WTC11 (cell line): ENCODE measurements at regions not wholly inside any gene's neighbourhood (a gene's known extent, or its start where the extent isn't known, plus 50 kb on each side); places are given as distances from the start of the nearest gene placed in this dataset.

Experiments used
- ATAC-seq: fragments of 200-7000 bp; cut with Tn5 transposase; 2 replicates; pipeline ENCODE4 v1.10.0; 2021; ENCODE audit warnings: mild to moderate bottlenecking, moderate library complexity
- CTCF ChIA-PET: fragments of 300-600 bp; sonication (Branson Sonifier 250); formaldehyde crosslinking; loops from one replicate; lab custom pipeline; 2021; ENCODE audit warnings: antibody characterized with exemption; lab: Charles Lee
- POLR2A ChIA-PET: fragments of 350-600 bp; sonication (Branson Sonifier 250); formaldehyde crosslinking; loops from one replicate; lab custom pipeline; 2021; ENCODE audit warnings: antibody characterized with exemption; lab: Charles Lee
- DNase-seq: peaks from one replicate; pipeline ENCODE4 v3.0.0; 2021; ENCODE audit warnings: low spot score
- H3K27ac Mint-ChIP-seq: 2 replicates; pipeline ENCODE4 v1.8.0; 2021; ENCODE audit warnings: mixed read lengths
- H3K27me3 Mint-ChIP-seq: 2 replicates; pipeline ENCODE4 v1.8.0; 2021; ENCODE audit warnings: low read depth, mild to moderate bottlenecking, moderate library complexity, mixed read lengths
- H3K36me3 Mint-ChIP-seq: 2 replicates; pipeline ENCODE4 v1.8.0; 2021; ENCODE audit warnings: mixed read lengths
- H3K4me1 Mint-ChIP-seq: 2 replicates; pipeline ENCODE4 v1.8.0; 2022; ENCODE audit warnings: mixed read lengths
- H3K4me3 Mint-ChIP-seq: 2 replicates; pipeline ENCODE4 v1.8.0; 2021; ENCODE audit warnings: mild to moderate bottlenecking, moderate library complexity, mixed read lengths
- H3K9me3 Mint-ChIP-seq: 2 replicates; pipeline ENCODE4 v1.8.0; 2021; ENCODE audit warnings: mixed read lengths
- CREB1 ChIP-seq: sonication (generic); formaldehyde crosslinking; IDR thresholded peaks from 2 replicates; pipeline ENCODE4 v1.8.0; 2023; ENCODE audit warnings: mild to moderate bottlenecking, missing genetic modification reagents
- ELF4 ChIP-seq: sonication (generic); formaldehyde crosslinking; IDR thresholded peaks from 2 replicates; pipeline ENCODE4 v1.8.1; 2022; ENCODE audit warnings: low read depth, mild to moderate bottlenecking, moderate library complexity, missing genetic modification reagents
- FOXP1 ChIP-seq: sonication (generic); formaldehyde crosslinking; IDR thresholded peaks from 2 replicates; pipeline ENCODE4 v1.8.0; 2022; ENCODE audit warnings: missing genetic modification reagents, mild to moderate bottlenecking, moderate library complexity, borderline replicate concordance
- HMGA2 ChIP-seq: fragments of 250-450 bp; sonication (Bioruptor Pico); IDR thresholded peaks from 2 replicates; pipeline ENCODE4 v1.4.0; 2021; ENCODE audit warnings: mild to moderate bottlenecking, moderate library complexity
- IRF2 ChIP-seq: sonication (generic); formaldehyde crosslinking; IDR thresholded peaks from 2 replicates; pipeline ENCODE4 v1.8.0; 2022; ENCODE audit warnings: low read depth, missing genetic modification reagents, borderline replicate concordance
- STAT6 ChIP-seq: sonication (generic); formaldehyde crosslinking; conservative IDR thresholded peaks from 2 replicates; pipeline ENCODE4 v1.8.1; 2023; ENCODE audit warnings: mild to moderate bottlenecking, low read depth, missing genetic modification reagents, moderate library complexity
- TCF7 ChIP-seq: sonication (generic); formaldehyde crosslinking; IDR thresholded peaks from 2 replicates; pipeline ENCODE4 v1.8.0; 2022; ENCODE audit warnings: mild to moderate bottlenecking, low read depth, missing genetic modification reagents, moderate library complexity
- ZNF416 ChIP-seq: fragments of 250-450 bp; sonication (Bioruptor Pico); IDR thresholded peaks from 2 replicates; pipeline ENCODE4 v1.9.0; 2021; ENCODE audit warnings: mild to moderate bottlenecking, inconsistent platforms
- TF ChIP-seq, protein P1 (sequence below): fragments of 250-450 bp; sonication (Bioruptor Pico); IDR thresholded peaks from 2 replicates; pipeline ENCODE4 v1.8.0; 2021; ENCODE audit warnings: mild to moderate bottlenecking
- TF ChIP-seq, protein P2 (sequence below): sonication (generic); formaldehyde crosslinking; conservative IDR thresholded peaks from 2 replicates; pipeline ENCODE4 v1.8.1; 2022; ENCODE audit warnings: mild to moderate bottlenecking, missing genetic modification reagents
- TF ChIP-seq, protein P3 (sequence below): sonication (generic); formaldehyde crosslinking; IDR thresholded peaks from 2 replicates; pipeline ENCODE4 v1.8.0; 2022; ENCODE audit warnings: mild to moderate bottlenecking, missing genetic modification reagents
- TF ChIP-seq, protein P4 (sequence below): sonication (generic); formaldehyde crosslinking; IDR thresholded peaks from 2 replicates; pipeline ENCODE4 v1.8.0; 2022; ENCODE audit warnings: mild to moderate bottlenecking, missing genetic modification reagents
- TF ChIP-seq, protein P5 (sequence below): sonication (generic); formaldehyde crosslinking; IDR thresholded peaks from 2 replicates; pipeline ENCODE4 v1.8.1; 2022; ENCODE audit warnings: mild to moderate bottlenecking, moderate library complexity, missing genetic modification reagents
- TF ChIP-seq, protein P6 (sequence below): fragments of 250-450 bp; sonication (Bioruptor Pico); IDR thresholded peaks from 2 replicates; pipeline ENCODE4 v1.9.0; 2021; ENCODE audit warnings: mild to moderate bottlenecking
- TF ChIP-seq, protein P7 (sequence below): sonication (generic); formaldehyde crosslinking; IDR thresholded peaks from 2 replicates; pipeline ENCODE4 v1.8.0; 2023; ENCODE audit warnings: mild to moderate bottlenecking, missing genetic modification reagents
- TF ChIP-seq, protein P8 (sequence below): sonication (generic); formaldehyde crosslinking; IDR thresholded peaks from 2 replicates; pipeline ENCODE4 v1.8.1; 2022; ENCODE audit warnings: missing genetic modification reagents, borderline replicate concordance
- TF ChIP-seq, protein P9 (sequence below): sonication (generic); formaldehyde crosslinking; IDR thresholded peaks from 2 replicates; pipeline ENCODE4 v1.8.1; 2022; ENCODE audit warnings: mild to moderate bottlenecking, missing genetic modification reagents, moderate library complexity, borderline replicate concordance

DNA sequence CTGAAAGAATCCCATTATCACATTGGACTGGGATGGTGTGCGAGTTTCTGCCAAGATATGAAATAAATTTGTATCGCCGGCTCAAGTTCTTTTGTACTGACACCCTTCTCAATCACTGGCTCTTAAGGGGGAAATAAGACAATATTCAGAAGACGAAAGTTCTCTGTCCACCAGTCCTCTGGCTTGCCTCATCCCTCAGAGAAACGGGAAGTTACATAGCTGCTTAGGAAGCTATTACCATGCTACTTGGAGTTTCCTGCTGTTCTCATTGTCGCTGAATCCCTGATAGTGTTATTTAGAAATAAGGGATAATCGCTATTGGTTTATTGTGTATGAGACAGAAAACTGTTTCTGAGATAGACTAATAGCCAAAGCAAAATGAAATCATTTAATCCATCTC, 205.0 kb upstream of the ZNF521 start:
- CTCF ChIA-PET = no interaction called here
- POLR2A ChIA-PET = no interaction called here
- ATAC-seq (no peak), DNase-seq (no peak)
- Mint-ChIP-seq H3K27me3 (no peaks in the 10 kb centered on the region), H3K9me3 (no peaks in the 10 kb centered on the region), H3K27ac (no peak overlapping the region), H3K4me3 (no peak overlapping the region), H3K36me3 (no peaks in the 10 kb centered on the region), H3K4me1 (no peaks in the 10 kb centered on the region)
- TF ChIP-seq, protein P1, sequence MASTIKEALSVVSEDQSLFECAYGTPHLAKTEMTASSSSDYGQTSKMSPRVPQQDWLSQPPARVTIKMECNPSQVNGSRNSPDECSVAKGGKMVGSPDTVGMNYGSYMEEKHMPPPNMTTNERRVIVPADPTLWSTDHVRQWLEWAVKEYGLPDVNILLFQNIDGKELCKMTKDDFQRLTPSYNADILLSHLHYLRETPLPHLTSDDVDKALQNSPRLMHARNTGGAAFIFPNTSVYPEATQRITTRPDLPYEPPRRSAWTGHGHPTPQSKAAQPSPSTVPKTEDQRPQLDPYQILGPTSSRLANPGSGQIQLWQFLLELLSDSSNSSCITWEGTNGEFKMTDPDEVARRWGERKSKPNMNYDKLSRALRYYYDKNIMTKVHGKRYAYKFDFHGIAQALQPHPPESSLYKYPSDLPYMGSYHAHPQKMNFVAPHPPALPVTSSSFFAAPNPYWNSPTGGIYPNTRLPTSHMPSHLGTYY (CRISPR knock-in tag) = no peak
- TF ChIP-seq, protein P2, sequence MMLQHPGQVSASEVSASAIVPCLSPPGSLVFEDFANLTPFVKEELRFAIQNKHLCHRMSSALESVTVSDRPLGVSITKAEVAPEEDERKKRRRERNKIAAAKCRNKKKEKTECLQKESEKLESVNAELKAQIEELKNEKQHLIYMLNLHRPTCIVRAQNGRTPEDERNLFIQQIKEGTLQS (CRISPR knock-in tag) = no peak

DNA sequence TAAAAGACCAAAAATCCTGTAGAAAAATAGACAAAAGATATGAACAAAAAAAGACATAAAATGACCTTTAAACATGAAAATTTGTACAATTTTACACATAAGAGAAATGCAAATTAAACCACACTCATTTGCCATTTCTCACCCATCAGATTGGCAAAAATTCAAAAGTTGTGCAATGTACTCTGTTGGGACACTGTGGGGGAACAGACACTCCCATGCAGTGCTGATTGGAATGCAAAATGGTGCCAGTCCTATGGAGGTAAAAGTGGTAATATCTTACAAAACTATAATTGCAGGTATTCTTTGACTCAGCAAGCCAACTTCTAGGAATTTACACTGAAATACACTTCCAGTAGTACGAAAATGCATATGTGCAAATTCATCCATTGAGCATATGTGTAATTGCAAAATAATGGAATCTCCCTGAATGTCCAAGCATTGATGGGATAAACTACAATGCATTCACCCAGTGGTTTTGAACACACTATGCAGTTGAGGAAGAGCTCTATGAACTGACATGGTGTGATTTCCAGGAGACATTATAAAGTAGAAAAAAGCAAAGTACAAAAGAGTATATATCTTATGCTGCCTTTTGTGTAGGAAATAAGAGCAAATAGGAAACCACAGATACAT, 201.8 kb upstream of the ZNF521 start:
- no peaks in the 10 kb centered on the region for H3K9me3 Mint-ChIP-seq
- no peaks in the 10 kb centered on the region for H3K27me3 Mint-ChIP-seq
- no peak for DNase-seq
- CTCF ChIA-PET = no interaction called here
- H3K36me3 Mint-ChIP-seq = no peaks in the 10 kb centered on the region
- no peak overlapping the region for H3K4me3 Mint-ChIP-seq
- POLR2A ChIA-PET = no interaction called here
- H3K27ac Mint-ChIP-seq = no peak overlapping the region
- TF ChIP-seq, protein P3, sequence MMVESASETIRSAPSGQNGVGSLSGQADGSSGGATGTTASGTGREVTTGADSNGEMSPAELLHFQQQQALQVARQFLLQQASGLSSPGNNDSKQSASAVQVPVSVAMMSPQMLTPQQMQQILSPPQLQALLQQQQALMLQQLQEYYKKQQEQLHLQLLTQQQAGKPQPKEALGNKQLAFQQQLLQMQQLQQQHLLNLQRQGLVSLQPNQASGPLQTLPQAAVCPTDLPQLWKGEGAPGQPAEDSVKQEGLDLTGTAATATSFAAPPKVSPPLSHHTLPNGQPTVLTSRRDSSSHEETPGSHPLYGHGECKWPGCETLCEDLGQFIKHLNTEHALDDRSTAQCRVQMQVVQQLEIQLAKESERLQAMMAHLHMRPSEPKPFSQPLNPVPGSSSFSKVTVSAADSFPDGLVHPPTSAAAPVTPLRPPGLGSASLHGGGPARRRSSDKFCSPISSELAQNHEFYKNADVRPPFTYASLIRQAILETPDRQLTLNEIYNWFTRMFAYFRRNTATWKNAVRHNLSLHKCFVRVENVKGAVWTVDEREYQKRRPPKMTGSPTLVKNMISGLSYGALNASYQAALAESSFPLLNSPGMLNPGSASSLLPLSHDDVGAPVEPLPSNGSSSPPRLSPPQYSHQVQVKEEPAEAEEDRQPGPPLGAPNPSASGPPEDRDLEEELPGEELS (CRISPR knock-in tag) = no peak
- TF ChIP-seq TCF7 (CRISPR knock-in tag) (no peak), FOXP1 (no peak), HMGA2 (CRISPR knock-in tag) (no peak), ZNF416 (CRISPR knock-in tag) (no peak), ELF4 (CRISPR knock-in tag) (no peak), IRF2 (CRISPR knock-in tag) (no peak), STAT6 (CRISPR knock-in tag) (no peak), CREB1 (no peak)
- TF ChIP-seq, protein P4, sequence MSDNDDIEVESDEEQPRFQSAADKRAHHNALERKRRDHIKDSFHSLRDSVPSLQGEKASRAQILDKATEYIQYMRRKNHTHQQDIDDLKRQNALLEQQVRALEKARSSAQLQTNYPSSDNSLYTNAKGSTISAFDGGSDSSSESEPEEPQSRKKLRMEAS (CRISPR knock-in tag) = no peak
- TF ChIP-seq, protein P5, sequence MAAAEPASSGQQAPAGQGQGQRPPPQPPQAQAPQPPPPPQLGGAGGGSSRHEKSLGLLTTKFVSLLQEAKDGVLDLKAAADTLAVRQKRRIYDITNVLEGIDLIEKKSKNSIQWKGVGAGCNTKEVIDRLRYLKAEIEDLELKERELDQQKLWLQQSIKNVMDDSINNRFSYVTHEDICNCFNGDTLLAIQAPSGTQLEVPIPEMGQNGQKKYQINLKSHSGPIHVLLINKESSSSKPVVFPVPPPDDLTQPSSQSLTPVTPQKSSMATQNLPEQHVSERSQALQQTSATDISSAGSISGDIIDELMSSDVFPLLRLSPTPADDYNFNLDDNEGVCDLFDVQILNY = no peak
- TF ChIP-seq, protein P6, sequence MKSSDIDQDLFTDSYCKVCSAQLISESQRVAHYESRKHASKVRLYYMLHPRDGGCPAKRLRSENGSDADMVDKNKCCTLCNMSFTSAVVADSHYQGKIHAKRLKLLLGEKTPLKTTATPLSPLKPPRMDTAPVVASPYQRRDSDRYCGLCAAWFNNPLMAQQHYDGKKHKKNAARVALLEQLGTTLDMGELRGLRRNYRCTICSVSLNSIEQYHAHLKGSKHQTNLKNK (CRISPR knock-in tag) = no peak
- TF ChIP-seq, protein P7, sequence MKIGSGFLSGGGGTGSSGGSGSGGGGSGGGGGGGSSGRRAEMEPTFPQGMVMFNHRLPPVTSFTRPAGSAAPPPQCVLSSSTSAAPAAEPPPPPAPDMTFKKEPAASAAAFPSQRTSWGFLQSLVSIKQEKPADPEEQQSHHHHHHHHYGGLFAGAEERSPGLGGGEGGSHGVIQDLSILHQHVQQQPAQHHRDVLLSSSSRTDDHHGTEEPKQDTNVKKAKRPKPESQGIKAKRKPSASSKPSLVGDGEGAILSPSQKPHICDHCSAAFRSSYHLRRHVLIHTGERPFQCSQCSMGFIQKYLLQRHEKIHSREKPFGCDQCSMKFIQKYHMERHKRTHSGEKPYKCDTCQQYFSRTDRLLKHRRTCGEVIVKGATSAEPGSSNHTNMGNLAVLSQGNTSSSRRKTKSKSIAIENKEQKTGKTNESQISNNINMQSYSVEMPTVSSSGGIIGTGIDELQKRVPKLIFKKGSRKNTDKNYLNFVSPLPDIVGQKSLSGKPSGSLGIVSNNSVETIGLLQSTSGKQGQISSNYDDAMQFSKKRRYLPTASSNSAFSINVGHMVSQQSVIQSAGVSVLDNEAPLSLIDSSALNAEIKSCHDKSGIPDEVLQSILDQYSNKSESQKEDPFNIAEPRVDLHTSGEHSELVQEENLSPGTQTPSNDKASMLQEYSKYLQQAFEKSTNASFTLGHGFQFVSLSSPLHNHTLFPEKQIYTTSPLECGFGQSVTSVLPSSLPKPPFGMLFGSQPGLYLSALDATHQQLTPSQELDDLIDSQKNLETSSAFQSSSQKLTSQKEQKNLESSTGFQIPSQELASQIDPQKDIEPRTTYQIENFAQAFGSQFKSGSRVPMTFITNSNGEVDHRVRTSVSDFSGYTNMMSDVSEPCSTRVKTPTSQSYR = no peak
- TF ChIP-seq, protein P8, sequence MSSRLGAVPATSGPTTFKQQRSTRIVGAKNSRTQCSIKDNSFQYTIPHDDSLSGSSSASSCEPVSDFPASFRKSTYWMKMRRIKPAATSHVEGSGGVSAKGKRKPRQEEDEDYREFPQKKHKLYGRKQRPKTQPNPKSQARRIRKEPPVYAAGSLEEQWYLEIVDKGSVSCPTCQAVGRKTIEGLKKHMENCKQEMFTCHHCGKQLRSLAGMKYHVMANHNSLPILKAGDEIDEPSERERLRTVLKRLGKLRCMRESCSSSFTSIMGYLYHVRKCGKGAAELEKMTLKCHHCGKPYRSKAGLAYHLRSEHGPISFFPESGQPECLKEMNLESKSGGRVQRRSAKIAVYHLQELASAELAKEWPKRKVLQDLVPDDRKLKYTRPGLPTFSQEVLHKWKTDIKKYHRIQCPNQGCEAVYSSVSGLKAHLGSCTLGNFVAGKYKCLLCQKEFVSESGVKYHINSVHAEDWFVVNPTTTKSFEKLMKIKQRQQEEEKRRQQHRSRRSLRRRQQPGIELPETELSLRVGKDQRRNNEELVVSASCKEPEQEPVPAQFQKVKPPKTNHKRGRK = no peak
- TF ChIP-seq, protein P9, sequence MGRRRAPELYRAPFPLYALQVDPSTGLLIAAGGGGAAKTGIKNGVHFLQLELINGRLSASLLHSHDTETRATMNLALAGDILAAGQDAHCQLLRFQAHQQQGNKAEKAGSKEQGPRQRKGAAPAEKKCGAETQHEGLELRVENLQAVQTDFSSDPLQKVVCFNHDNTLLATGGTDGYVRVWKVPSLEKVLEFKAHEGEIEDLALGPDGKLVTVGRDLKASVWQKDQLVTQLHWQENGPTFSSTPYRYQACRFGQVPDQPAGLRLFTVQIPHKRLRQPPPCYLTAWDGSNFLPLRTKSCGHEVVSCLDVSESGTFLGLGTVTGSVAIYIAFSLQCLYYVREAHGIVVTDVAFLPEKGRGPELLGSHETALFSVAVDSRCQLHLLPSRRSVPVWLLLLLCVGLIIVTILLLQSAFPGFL (CRISPR knock-in tag) = no peak
- TF ChIP-seq, all 79 proteins: peak for 0
- H3K4me1 Mint-ChIP-seq = no peaks in the 10 kb centered on the region
- ATAC-seq = no peak
